ENCODE measurements at regions not wholly inside any gene's neighbourhood (a gene's known extent, or its start where the extent isn't known, plus 50 kb on each side); places are given as distances from the start of the nearest gene placed in this dataset.
"Not testable (repeated sequence)": the region's sequence is repeated elsewhere in the genome, so short reads cannot be mapped to it uniquely, and the experiment has no call there.

DNA sequence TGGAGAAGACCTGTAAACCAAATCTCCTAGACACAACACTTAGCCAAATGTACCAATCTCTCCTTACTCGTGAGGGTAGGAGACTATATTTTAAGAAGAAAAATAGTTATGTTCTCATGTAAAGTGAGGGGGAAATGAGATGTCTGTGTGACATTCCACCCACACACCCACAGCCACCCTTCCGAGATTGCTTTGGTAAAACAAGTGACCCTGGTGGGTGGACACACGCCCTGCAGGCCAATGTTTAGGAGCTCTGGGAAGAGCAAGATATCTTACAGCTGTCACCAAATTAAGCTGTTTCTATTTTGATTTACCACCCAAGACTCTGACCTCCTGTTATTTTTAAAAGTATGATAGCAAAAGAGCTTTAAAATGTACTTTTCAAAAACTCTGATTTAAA is 147.2 kb upstream of the PFKP start:
- DNase-seq (ENCODE audit: low read depth): no peak

DNA sequence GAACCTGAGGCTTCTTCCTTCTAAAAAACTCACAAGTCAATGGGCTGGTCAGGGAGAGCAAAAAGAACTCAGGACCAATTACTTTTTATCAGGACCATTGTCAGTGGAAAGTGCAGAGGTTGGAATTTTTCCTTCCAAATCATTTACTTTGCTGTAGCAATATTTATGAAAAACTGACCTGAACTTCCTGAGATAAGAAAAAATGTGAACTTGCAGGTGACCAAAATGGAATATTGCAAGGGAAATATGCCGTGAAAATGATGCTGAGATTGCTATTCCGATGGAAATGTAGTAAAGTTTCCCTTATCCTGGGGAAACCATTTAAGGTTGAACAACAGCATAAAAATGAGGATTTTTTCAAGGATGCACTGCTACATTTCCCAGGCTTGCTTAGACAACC is 148.3 kb upstream of the PFKP start:
- no peak for DNase-seq (ENCODE audit: low read depth)

DNA sequence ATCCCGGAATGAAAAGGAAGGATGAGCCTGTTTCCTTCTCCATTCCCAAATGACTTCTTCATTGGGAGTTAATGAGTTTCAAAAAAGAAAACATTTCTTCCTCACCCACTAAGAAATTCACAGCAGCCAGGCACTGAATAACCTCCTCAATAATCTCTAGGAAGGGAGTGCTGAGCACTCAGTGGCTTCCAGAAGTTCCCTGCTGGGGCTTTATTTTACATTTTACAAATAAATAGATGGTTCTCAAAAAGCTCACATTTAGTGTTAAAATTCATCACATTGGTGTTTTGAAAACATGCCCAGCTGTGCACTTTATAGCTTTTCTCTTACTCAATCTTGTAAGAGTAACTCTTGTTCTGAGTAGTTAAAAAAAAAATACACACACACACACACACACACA is 148.9 kb upstream of the PFKP start:
- no peak for DNase-seq (ENCODE audit: low read depth)

DNA sequence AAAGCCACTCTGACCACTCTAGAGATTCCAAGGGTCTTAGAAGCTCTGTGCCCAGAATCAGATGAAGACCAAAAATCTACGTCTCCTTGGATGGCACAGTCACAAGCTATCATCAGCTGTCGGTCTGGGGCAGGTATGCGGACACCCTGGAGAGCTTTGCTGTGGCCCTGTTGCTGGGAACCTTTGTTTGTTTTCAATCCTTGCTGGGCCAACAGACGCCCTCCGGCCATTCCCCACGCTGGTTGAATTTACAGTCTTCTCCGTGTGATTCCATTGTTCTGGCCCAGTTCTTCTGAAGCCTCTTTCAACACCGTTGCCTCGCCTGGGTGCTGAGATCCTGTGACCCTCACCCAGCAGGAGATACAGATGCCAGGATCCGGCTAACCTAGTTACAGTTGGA is 149.4 kb upstream of the PFKP start:
- DNase-seq (ENCODE audit: low read depth): no peak

DNA sequence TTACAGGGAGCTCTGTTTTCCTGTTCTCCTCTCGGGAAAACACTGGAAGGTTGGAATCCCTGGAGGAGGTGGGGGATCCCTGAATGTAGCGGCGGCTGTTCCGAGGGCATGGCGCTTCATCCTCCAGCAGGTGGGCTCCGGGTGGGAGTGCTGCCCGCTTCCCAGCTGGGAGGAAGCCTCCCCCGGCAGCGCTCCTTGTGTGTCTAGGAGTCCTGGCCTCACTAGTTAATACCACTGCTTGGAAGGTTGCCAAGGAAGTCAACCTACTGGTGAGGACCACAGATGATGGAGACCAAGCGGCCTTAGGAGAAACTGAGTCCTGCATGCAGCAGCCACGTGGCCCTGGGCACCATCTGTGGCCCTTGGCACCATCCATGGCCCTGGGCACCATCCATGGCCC is 151.9 kb upstream of the PFKP start:
- DNase-seq (ENCODE audit: low read depth): no peak

DNA sequence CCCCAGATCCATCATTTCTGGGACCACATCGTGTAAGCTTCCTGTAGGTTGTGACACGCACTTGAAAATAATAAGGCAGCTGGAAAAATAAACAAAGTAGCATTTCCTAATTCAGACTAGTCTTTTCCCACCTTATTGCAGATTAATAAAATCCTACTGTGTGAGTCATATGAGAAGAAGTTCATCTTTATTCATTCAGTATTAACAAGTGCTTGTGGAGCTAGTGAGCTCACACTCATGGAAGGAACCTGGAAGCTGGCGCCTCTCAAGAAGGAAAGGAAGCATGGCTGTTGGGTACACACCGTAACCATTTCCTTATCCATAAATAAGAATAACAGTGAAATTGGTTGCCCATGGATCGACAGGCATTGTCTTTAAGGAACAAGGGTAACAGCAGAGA is 152.6 kb upstream of the PFKP start:
- DNase-seq (ENCODE audit: low read depth): no peak

DNA sequence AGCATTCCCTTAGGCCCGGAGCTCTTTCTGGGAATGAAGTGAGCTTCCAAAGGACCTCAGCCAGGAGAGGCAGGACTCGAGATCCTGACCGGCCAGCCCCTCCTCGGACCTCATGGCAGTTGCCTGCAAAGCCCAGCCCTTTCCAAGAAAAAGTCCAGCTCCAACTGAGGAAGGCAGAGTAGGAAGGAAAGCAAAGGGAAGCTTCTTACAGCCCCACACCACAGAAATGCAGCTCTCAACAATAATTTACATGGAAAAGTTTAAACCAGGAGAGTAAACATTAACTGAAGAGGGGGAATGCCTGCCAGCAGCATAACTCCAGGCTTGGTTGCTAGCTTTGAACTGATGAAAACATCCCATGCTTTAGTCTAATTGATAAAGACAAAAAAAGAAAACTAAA is 153.9 kb upstream of the PFKP start:
- no peak for DNase-seq (ENCODE audit: low read depth)

DNA sequence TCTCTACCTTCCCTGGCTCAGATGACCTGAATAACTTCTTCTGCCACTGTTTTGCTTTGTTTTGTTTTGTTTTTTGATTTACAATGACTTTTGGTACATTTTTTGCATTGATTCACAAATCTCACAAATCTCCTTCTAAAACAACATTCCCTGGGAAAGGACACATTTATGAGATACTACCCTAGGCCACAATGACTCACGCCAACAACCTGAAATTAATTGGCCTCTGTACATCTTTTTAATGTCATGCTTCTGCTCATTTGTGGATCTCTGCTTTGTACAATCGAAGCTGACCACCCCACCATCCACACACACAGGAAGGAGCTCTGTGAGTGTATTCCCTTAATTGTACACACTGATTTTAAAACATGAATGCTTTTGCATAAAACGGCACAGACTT is 156.7 kb upstream of the PFKP start:
- DNase-seq (ENCODE audit: low read depth): no peak

DNA sequence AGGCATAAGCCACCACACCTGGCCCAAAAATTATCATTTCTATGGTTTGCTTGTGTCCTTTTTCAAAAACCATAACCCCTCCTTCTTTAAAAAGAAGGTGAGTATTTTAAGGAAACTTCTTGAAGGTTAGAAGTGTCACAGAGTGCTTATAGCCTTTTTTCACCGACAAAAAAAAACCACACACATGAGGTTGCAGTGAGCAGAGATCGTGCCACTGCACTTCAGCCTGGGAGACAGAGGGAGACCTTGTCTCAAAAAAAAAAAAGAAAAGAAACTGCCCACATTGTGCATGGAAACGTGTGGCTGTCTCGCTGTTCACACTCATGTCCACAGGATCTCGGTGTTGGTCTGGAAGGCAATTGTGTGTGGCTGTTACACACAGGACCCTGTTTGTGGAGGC is 157.4 kb upstream of the PFKP start:
- DNase-seq (ENCODE audit: low read depth): no peak

DNA sequence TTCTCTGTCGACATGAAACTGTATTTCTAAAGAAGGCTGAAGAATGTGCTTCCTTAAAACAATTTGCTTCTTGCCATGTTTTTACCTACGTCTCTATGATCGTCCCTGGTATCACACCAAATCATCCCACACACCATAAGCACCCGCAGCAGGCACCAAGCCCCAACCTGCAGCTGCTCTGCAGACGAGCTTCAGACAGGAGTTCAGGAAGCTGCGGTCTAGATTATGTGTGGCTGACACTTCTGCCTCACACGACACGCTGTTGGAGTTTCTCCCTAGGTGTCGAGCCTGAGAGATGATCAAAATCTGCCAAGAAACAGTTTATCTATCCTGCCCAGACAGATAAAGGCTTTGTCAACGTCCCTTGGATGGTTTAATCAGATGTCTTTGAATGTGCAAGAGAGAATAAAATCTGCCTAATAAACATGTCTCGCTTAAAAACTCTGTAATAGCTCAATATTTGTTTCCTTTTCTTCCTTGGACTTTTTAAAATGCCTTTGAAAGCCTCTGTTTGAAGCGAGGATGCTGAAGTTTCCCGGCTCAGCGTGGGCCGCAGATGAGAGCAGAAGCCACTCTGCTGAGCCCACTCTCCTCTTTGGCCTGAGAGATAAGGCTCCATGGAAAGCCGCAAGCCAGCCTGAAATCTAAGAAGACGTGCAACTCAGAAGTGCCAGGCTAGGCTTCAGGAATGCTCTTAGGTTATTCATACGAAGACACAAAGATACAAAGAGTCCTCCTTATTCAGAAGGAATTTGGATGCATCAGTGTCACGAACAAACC is 158.3 kb upstream of the PFKP start:
- no peak for DNase-seq (ENCODE audit: low read depth)

DNA sequence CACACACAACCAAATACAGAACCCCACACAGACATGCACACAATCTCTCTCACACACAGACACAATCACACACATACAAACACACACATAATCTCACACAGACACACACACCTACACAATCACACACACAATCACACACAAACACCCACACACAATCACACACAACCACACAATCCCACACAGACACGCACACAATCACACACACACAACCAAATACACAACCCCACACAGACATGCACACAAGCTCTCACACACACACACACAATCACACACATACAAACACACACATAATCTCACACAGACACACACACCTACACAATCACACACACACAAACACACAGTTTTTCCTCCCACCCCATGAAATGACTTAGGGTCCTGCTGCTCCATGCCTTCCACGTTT is 160.4 kb upstream of the PFKP start:
- no peak for DNase-seq (ENCODE audit: low read depth)

DNA sequence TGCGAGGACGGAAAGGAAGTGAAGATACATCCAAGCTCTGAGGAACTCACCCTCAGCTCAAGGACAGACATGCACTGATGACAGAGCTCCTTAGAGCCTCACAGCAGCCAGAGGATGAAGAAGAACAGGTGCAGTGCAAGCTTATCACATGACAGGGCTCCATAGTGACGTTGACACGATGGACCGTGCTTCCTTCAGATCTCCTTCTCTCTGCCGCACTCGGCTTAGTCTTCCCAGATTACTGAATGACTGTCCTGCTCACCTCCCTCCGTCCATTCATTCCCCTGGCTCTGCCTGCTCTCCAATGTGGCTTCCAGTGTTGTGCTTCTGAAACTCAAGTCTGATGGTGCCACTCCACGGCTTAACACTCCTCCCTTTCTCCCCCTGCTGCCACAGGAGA is 161.5 kb upstream of the PFKP start:
- DNase-seq (ENCODE audit: low read depth): no peak

DNA sequence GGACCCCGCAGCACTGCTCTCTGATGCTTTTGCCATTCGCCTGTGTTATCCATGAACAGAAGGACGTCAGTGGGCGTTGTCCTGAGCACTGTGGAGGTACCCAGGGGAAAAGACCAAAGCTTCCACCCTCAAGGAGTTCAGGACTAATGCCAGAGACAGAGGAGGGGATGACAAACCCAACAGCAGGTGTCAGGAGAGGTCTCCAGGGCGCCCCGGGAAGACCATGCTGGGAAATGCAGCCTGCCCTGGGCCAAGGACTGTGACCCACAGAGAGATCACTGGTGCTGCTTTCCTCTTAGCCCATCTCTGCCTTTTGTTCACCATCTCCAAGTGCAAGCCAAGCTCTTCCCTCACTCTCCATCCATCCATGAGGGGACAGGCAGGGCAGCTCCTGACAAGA is 166.8 kb upstream of the PFKP start:
- no peak for DNase-seq (ENCODE audit: low read depth)

DNA sequence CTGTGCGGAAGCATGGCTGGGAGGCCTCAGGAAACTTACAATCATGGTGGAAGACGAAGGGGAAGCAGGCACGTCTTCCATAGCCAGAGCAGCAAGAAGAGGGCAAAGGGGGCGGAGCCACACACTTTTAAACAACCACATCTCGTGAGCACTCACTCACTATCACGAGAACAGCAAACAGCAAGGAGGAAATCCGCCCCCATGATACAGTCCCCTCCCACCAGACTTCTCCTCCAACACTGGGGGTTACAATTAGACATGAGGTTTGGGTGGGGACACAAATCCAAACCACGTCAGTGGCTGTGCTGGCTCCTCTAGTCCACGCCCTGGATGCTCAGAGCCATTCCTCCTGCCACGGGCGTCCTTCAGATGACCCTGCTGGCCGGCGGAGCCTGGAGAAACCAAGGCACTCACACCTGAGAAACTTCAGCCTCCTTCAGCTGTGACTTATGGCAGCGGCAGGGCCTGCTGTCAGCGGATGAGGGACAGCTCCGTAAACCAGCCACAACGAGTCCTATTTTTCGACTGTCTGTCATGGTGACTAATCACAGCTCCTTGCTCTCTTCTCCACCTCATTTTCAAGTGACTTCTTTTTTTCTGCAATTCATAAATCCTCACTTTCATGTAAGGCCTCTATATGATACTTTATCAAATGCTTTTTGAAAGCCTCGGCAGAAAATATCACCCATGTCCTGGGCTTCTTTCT is 167.9 kb upstream of the PFKP start:
- DNase-seq (ENCODE audit: low read depth): no peak

DNA sequence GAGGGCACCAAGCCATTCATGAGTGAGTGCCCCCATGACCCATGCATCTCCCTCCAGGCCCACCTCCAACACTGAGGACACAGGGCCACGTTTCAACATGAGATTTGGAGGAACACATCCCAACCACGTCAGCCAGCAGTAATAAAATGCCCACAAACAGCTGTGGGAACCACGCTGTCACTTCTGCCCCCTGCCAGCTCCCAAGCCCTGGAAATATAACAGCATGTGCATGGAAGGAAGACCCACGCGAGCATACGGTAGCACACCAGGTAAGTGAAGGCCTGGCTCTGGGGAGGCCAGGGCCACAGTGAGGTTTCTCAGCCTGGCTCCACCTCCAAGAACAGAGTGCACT is 168.9 kb upstream of the PFKP start:
- DNase-seq (ENCODE audit: low read depth): no peak

DNA sequence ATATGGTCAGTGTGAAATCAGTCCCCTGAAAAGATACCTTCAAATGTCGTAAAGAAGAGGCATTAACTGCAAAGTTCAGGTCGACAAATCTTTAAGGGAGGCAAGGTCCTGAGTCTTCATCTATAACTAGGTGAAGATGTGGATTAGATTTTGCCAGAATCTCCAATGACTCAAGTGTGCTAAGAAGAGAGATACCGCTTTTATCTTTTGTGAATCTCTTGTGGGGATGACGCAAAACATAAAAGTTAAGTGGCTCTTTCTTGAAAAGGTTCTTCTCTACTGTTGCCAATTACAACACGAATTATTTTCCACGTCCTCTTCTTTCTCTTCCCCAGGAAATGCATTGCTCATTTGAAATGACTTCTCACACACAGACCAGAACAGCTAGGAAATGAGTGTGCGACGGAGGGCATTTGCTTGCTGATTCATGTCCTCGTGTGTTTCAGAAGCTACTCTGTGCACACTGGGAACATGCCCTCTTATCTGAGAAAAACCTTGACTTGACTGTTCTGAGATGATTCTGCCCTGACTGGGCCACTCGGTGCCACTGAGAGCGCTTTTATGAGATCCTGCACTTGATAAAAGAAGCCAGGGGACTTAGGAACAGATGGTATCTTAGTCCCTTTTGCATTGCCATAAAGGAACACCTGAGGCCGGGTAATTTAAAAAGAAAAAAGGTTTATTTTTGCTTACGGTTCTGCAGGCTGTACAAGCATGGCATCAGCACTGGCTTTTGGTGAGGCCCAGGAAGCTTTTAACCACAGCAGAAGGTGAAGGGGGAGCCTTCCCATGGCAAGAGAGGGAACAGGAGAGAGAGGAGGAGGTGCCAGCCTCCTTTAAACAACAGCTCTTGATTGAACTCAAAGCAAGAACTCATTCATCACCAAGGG is 169.5 kb upstream of the PFKP start:
- no peak for DNase-seq (ENCODE audit: low read depth)

DNA sequence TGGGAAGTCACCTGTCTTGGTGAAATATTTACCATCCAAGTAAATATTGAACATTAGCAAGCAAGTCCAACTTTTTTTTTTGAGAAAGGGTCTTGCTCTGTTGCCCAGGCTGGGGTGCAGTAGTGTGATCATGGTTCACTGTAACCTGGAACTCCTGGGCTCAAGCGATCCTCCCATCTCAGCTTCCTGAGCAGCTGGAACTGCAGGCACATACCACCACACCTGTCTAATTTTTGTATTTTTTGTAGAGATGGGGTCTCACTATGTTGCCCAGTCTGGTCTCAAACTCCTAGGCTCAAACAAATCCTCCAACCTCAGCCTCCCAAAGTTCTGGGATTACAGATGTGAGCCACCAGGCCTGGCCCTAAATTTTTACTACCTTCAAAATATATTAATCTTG is 171.0 kb upstream of the PFKP start:
- not testable (repeated sequence) for DNase-seq (ENCODE audit: low read depth)

DNA sequence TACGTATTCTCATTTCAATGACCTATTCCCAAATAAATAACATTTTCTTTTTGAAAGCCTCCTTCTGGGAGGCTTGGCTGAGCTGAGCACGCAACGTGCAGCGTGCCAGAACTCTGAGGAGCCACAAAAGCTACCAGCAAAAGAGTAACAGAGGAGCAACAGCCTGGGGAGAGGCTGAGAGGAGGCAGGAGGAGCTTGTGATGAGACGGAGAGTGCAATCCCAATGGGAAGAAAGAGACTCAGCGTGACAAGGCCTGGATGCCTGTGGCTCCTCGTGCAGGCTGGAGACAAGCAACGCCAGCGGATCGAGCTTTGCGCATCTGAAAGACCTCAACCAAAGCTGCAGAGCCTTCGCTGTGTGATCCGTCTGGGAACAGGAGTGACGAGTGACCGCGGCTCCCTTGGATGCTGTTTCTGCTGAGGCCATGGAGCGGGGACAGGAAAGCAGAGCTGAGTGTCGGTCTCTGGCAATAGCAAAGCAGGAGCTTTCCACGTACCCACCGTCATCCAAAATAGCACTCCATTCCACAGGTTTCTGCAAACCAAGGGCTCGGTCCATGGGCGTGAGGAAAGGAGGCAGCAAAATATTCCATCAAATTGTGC is 171.7 kb upstream of the PFKP start:
- DNase-seq (ENCODE audit: low read depth): no peak

DNA sequence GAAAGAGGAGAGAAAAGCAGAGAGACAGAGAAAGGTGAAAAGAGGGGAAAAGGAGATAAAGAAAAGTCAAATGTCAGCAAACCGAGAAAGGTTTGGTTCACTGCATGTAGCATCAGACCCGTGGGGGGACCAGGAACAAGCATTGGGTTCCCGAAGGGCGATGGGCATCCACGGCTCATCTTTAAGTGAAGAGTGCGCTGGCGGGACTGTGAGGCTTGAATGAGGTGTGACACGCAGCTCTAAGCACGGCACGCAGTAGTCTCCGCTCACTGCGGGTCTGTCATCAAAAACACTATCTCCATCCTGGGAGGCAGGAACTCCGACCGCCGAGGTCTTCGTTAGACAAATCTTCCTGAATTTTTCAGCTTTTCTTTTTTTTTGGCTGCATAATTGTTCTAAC is 173.4 kb upstream of the PFKP start:
- no peak for DNase-seq (ENCODE audit: low read depth)

DNA sequence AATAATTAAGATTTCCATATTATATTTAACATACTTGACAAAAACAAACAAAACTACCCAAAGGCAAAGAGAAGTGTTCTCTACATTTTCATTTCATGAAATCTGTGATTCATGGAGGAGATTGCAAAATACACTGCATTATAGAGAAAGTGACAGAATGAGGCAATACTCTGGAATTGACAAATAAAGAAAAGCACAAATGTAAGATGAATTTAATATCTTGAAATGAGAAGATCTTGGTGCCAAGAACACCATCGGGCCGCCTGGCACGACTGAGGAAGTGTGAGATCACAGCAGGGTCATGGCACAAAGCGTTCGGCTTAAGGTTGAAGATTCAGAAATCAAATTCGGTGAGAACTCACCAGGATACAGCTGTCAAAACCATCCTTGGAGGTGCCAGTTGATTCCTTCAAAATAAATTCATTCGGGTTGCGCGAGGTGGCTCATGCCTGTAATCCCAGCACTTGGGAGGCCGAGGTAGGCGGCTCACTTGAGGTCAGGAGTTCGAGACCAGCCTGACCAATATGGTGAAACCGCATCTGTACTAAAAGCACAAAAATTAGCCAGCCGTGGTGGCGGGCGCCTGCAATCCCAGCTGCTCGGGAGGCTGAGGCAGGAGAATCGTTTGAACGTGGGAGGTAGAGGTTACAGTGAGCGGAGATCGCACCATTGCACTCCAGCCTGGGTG is 174.0 kb upstream of the PFKP start:
- no peak for DNase-seq (ENCODE audit: low read depth)

DNA sequence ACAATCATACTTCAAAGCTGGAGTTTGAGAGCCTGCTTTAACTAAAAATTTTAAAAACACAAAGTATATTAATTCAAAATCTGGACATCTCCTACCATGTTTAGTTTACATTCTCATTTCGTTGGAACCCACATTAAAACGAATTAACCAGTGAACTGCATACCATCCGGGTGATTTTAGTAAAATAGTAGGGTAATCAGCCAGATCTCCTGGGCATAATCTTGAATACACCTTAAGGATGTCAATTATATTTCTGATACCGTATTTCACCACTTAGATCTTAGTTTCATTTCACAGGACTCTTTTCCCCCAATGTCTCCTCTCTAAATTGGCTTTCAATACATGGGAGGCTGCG is 175.6 kb upstream of the PFKP start:
- DNase-seq (ENCODE audit: low read depth): no peak

Measured in stromal cell of bone marrow (primary cell).